Right forelimb (tissue), 1 donor: ENCODE measurements at regions not wholly inside any gene's neighbourhood (a gene's known extent, or its start where the extent isn't known, plus 50 kb on each side); places are given as distances from the start of the nearest gene placed in this dataset.

ENCODE experiments used
- DNase-seq: peaks from one replicate; pipeline ENCODE4 v3.0.0-alpha.2; 2018

DNA sequence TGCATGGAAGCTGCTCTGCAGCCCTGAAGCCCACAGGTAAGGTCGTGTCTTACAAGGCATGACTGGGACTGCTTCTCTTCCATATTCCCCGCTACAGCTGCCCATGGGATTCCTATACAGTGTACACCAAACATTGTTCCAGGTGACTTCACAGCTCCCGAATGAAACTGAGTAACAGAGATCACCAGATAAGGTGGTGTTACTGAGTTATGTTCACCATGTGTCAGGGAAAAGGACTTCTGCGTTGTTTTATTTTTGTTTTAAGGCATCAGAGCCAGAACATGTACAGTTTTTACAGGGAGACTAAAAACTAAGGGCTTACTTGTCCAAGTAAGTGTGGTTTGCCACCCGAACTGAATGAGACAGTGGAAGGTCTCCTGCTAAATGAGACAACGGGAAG, 138.3 kb downstream of the CD83 start:
- DNase-seq, result no peak

DNA sequence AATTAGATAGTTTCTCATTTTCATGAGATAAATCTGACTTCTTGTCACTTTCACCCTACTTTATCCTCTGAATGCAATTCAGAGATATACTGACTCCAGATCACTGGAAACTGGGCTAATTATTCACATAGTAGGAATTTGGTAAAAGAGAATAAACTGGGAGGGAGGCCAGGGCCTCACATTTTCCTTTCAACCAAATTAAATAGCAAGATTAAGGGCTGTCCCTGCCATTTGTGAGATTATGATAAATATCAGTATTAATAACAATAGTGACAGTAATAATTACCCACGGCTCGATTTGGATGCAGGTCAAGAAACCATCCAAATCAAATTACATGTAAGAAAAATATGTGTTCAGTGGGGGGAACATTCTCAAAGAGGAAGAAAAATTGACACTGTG, 140.5 kb downstream of the CD83 start:
- DNase-seq, result no peak

DNA sequence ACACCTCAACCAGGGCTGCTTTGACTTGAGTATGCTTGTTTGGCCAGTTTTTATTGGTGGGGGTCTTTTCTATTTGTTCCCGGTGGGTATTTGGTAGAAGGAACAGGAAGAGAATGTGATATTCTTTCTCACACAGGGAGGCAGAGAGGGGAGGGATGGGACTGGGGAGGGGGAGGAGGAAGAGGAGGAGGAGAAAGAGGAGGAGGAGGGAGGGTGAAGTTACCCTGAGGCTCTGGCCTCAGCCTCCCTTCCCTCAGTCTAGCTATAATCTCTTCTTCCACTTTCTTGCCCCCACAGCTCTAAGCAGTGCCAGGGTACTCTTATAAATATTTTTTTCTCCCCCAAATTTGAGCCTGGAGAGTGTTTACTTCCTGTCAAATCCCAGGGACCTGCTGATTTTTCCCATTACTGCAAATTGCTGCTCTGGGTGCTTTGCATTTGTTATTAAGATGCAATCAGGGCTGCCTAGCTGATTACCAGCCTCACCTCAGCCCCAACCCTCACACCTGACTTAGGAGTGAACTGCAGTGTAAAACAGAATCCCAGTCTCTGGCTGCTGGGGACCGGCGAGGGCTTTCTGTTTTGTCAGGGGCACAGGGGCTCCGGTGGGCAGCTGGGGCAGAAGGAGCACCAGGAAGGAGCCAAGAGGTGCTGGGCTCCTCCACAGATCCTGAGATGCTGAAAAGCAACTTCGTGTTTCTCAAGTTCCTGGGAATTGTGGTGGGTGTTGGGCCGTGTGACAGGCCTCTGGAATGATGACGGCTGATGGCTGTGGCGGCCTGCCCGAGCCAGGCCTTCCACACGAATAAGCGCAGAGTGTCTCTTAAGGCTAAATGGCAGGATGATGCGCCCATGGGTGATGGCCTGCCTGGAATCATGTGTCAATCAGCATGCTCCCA, 141.4 kb downstream of the CD83 start:
- no peak for DNase-seq

DNA sequence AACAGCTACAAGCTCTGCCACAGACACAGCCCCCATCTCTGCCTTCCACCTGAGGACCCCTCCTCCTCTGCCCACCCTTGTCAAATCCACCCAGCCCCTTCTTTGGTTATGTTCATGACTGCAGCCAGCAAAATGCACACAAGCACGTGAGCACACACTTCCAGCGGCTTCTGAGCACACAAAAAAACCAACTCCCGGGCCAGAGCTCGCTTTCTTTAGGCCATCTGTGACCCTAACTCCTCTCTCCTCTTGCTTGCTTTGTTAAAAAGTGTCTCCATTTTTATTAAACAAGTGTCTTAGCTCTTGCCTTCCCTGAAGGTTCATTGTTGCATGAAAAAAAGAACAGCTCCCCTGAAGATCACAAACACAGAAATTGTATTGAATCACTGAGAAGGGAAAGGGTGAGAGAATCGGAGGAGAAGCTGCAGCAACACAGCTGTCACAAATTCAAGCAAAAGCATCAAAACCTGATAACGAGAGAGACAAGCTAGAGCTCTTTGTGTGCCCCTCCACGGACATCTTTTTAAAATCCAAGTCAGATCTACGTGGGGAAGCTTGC, 142.1 kb downstream of the CD83 start:
- no peak for DNase-seq

DNA sequence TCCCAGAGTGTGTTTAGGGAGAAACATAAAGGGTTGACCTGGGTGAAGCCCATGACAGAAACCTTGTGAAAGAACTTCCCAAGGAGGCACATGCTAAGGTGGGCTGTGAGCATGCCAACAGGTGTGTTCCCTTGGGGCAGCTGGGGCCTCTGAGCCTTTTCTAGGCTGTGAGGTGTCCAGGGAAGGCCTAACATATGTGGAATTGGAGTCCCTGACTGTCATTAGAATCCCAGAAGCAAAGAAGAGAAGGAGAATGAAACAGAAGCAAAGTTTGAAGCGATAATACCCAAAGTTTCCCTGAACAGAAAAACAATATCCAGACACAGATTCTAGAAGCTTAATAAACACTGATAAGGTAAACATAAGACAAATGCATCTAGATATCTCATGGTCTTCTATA, 143.3 kb downstream of the CD83 start:
- no peak for DNase-seq

DNA sequence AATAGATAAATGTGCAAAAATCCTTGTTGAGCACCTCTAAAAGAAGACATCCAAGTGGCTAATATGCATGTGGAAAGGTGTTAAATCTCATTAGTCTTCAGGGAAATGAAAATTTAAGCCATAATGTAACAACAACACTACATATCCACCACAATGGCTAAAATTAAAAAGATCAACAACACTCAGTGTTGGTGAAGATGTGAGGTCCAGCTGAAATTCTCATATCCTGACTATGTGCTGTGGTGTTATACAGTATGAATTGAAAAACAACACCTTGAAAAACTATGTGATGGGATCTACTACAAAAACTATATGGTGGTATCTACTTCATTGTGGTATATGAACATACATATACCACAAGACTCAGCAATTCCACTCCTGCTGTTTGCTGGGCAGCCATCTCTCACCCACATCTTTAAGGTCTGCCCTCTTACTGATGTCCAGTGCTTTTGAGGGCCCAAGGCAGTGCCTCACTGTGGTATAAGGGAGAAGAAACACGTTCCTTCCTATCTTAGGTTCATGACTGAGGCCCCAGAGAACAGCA, 146.4 kb downstream of the CD83 start:
- DNase-seq, result no peak

DNA sequence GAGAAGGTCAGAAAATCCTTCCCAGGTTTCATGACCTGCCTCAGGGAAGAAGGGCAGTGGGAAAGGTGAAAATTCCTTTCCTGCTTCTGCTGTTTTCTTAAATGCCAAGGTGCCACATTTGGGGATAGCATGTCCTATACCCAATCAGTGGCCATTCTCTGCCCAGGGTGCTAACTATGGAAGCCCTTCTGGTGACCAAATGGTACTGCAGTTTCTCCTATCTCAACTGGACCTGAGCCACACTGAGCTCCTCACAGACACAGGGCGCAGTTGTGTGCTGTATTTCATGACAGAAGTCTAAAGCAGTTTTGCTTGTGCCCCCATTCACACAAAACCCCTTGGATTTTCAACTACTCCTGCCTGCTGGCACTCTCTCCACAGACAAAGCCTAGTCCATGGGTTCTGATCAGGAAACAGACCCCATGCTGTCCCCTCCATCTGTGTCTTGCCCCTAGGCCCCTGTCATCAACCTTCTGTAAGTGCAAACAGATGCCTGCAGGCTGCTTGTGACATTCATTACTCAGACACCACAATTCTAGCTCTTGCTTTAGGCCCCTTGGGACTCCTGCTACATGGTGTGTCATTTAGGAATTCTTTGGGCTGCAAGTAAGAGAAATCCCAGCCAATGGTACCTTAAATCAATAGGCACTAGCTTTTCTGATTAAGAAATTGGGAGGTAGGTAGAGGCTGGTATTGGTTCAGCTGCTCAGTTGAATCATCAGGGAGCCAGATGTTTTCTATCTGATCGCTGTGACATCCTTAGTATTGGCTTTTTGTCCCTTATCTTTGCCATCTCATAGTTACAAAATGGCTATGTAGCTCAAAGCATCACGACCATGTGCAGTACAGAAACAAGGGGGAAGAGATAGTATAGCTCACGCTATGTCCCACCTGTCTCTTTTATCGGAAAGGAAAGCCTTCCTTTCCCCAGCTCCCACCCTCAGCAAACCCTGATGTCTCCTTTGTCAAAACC, 147.8 kb downstream of the CD83 start:
- no peak for DNase-seq

DNA sequence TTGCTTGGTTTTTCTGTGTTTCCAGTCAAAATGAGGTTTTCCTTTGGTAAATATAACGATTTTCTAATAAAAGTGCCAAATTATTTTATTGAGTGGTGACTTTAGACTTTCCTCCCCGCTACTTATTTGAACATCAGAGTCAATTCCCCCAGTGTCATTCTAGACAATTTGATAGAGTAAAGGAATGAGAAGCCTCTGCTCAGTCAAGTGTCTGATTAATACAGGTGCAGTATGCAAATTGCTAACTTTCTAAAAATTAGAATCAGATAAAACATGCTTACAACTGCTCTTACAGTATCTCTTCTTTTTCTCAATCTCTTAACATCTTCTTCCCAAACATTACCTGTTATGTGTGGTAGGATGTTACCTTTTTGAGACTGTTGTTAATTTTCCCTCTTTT, 148.7 kb downstream of the CD83 start:
- no peak for DNase-seq

DNA sequence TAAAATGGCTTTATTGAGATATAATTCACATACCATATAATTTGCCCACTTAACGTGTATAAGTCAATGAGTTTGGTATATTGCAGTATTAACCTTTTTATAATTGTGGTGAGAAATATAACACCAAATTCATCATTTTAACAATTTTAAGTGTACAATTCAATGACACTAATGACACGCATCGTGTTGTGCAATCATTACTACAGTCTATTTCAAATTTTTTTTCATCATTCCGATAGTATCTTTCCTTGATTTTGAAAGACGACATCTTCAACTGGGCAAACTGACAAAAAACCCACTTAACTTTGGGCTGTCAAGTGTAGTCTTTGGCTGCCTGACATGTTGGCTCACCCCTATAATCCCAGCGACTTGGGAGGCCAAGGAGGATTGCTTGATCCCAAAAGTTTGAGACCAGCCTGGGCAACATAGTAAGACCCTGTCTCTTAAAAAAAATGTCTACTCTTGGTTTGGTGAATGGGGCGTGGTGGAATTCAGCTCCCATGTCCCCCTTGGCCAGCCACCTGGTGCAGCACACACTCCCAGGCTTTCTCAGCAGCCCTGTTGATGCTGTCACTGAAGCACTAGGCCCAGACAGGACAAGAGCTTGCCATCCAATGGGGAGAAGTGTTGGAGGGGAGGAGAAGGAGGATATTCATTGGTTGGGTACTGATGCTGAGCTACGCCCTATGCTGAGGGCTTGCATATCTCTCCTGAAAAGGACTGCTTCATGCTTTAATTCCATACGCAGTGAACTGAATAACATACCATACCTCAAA, 150.5 kb downstream of the CD83 start:
- DNase-seq, result no peak

DNA sequence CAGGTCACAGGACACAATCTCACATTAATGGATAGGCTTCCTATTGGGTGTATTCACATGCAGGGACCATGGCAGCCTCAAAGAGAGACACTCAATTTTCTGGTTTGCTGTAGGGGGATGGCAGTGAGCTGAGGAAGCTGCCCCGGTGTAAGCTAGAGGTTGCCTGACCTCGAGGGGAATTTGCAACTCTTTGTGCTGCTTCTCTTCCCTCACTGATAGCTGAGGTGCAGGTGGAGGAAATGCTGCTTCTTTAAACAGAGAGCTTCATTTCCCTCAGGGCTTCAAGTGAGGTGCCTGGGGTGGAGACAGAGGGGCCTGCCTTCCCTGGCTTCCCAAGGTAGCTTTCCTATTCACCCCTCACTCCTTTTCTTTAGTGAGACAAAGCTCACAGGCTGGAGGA, 151.9 kb downstream of the CD83 start:
- DNase-seq, result no peak

DNA sequence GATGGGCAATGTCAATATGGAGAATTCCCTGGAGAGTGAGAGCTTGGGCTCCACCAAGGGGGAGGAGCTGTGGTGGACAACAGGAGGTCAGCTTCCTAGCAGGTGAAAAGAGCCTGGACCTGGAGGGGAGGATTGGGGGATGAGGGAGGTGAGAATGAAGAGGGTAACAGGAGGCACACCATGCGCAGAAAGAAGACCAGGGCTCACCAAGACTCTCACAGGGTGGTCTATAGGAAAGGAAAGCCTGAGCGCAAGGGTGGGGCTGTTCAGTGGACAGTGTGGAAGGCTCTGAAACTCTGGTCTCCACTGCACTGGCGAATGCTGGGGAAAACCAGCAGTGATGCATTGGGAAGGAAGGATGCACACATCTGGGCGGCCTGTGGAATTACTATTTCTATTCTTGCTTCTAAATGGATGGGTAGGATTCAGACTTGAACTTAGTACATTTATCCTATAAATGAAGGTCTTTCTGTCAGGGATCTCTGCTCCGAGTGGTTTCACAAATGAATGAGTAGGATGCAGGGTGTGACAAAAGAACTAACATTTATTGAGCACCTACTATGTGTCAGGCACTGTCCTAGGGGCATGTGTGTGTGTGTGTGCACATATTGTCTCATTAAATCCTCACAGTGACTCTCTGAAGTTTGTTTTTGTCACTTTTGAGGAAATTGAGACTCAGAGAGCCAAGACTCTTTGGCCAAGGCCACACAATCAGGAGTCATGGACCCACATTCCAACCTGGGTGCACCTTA, 152.7 kb downstream of the CD83 start:
- no peak for DNase-seq

DNA sequence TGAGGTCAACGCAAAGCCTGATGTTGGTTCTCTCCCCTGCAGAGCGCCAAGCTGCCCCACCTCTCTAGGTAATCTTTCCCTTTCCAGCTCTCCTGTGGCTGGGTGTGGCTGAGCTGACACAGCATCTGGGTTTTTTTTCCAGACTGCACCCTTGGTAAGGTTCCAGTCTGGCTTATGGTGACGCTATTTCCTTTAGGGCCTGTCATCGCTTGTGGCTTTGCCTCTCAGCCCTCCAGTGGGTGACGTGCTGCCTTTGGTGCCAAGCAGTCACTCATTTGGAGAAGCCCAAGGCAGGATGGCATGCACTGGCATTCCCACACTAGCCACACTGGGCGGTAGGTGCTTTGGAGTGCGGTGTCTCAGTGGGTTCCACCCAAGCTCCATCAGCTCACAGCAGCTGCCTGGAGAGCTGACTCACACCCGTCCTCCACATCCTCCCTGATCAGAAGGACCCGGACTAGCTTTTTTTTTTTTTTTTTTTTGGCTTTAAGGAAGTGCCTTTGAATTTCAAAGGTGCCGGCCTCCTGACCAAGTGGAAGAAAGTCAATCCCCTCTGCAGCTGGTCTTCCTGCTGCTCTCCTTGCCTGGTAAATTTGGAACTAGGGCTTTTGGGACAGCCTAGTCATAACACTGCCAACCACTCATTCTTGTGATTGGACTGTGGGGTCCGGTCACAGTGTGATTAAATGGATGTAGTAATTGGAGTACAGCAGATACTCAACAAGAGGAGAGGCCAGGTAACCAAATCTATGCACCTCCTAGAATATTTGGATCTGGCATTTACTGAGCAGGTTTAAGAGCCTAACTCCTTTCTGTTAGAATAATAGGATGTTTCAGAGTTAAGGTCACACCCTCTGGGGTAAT, 153.6 kb downstream of the CD83 start:
- DNase-seq, result no peak

DNA sequence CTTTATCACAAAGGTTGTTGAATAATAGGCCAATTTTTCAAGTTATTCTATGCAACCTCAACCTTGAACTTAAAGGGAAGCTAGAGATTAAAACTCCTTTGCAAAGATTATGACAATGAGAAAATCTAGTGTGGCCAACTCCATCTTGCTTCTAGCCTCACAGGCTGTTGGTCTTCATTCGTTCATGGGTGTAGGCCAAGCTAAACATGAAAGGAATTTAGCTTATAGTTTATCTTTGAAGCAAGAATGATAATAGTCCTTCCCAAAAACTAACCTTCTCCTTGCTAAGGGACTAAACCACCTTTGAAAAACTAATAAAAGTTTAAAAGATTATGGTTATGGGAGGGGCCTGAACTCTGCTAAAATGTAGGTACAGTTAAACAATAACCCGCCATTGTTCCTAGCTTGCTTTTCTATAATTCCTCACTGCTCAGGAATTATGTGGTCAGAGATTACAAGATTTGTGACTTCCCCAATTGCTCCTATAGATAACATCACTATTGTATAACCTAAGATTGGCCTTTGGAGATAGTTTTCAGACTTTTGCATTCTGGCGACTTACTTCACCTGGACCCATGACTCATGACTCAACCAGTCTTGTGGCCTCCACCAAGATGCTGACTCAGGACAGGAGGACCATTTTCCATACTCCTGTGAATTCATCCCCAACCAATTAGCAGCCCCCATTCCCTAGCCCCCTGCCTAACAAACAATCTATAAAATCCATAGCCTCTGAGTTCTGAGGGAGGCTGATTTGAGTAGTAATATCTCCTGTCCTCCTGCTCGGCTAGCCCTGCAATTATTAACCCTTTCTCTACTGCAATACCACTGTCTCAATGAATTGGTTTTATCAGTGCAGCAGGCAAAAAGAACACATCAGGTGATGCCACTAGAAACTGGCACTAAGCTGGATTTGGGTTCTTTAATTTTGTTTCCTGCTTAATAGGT, 154.5 kb downstream of the CD83 start:
- no peak for DNase-seq

DNA sequence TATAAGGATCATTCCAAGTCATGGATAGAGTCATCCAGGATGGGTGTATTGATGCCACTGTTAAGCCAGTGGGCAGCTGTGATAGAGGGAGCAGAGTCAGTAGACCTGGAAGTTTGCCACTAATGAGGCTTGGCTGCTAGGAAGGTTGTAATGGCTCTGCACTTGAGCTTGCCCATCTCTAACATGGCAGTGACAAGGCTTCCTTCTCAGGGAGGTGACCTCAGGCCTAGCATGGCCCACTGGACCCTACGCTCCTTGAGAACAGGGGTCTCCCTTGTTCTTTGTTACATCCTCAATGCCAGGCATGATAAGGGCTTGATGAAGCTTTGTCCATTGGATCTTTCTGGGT, 155.1 kb downstream of the CD83 start:
- DNase-seq, result no peak

DNA sequence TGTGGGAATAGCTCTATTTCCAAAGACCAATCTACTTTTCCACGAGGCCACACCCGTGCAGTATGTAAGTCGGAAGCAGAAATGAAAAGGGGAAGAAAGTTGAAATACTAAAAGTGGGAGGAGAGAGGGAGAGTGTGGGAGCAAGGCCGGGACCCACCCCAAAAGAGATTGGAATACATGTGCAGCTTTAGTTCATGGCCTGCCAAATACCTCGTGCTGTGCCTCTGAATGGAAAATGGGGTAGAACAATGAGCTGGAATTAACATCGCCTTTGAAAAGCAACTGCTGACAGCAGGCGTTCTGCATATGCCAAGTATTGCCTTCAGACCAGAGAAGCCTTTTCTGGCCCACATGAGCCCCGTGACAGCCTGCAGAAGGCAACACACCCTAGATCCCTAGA, 155.6 kb downstream of the CD83 start:
- DNase-seq, result no peak

DNA sequence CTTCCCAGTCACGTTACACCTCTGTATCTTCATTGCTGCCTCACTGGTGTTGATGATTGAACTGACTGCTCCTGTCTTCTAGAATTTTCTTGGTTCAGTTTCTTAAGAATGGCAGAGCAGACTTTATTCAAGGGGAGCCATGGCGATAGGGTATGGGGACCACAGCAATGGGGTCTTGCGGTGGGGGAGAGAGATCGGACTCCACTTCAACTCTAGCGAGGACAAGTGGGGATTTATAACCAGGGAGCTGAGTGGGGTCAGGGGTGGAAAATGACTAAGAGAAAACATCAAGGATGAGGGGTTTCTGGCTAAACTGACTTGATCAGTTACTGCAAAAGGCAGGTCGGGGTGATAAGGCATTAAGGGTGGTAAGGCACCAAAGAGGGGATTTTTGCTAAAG, 156.4 kb downstream of the CD83 start:
- DNase-seq, result no peak

DNA sequence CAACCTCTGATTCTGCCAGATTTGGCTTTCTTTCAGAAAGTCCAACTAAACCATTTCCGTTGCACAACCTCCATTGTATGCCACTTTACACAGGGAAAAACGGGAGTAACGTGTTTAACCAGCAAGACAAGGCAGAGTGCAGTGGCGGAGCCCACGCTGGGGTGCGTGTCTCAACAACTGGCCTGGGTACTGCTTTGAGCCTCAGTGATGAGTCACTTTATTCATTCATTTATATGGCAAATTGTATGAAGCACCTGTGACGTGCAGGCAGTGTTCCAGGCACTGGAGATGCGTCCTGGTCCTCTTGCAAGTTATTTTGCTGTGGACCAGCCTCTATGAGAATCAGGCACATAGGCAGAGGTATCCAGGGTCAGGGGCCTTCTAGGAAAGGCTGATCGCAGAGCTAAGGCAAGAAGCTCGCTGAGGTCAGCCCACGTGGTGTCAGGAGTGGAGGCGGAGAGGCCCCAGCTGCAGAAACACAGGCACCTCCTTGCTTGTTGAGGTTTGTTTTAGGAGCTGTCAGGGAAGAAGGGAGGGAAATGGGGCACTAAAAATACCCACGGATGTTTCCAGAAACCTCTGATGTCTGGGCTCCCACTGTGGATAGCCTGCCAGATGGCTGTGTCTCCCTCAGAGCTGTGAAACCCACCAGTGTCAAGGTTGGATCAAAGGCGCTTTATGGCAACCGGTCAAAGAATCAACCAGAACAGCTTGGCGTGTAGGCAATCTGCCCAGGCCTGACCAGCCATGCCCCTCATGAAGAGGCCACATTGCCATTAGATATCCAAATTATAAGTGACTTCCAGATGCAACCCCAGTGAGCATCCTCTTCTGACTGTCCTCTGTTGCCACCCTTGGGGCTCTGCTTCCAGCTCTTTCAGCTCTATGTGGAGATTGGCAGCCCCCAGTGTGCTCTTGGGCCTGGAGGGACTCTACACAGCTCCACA, 157.2 kb downstream of the CD83 start:
- no peak for DNase-seq

DNA sequence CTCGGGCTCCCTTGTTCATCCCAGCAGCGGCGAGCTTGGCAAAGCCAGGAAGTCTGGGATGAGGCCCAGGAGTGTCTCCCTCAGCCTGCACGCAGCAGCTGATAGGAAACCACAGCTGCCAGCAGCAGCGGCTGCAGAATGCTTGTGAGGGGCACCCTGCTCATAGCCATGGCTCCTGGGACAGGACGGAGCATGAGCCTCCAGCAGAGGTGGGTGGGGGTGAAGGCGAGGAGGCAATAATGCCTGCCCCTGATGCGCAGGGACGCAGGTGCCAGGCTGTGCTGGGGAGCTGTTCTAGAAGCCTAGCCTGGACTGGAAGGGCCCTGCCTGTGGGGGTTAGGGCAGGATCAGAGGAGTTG, 157.9 kb downstream of the CD83 start:
- no peak for DNase-seq
